Esophagus muscularis mucosa (tissue), 2 donors: ENCODE measurements at regions not wholly inside any gene's neighbourhood (a gene's known extent, or its start where the extent isn't known, plus 50 kb on each side); places are given as distances from the start of the nearest gene placed in this dataset.

ENCODE experiments used
- POLR2A ChIP-seq: fragments of 450-650 bp; IDR thresholded peaks from one replicate; pipeline ENCODE4 v1.6.1; 2017; ENCODE audit warnings: antibody characterized with exemption, moderate library complexity, mild to moderate bottlenecking, low read depth
- POLR2AphosphoS5 ChIP-seq, 2 donors: sonication (generic); formaldehyde crosslinking; IDR thresholded peaks; one replicate each; pipeline ENCODE4 v1.6.1; 2017; ENCODE audit warnings: antibody characterized with exemption in 2 of 2

- TF ChIP-seq POLR2A (no peak), POLR2AphosphoS5 (IDR thresholded peaks at IDR 0.05) (no peak)
These were observed 239.6 kb downstream of the TDRD15 start for GRCh38 chr2:21363364-21363763.
